H7 (cell line): ENCODE measurements at regions not wholly inside any gene's neighbourhood (a gene's known extent, or its start where the extent isn't known, plus 50 kb on each side); places are given as distances from the start of the nearest gene placed in this dataset.

Experiments
- DNase-seq: peaks from one replicate; pipeline ENCODE4 v3.0.0; 2012
- H3K27me3 ChIP-seq: 2 replicates; pipeline ENCODE4 v1.6.0; 2011; ENCODE audit warnings: mild to moderate bottlenecking, low read length; ENCODE audit not compliant: control insufficient read depth, insufficient read depth
- H3K36me3 ChIP-seq: replicated peaks from 2 replicates; pipeline ENCODE4 v1.5.1; 2011; ENCODE audit warnings: low read length; ENCODE audit not compliant: control insufficient read depth, insufficient read depth
- H3K4me3 ChIP-seq: 2 replicates; pipeline ENCODE4 v1.5.1; 2011; ENCODE audit warnings: low read depth, mild to moderate bottlenecking, control low read depth, low read length, moderate library complexity; ENCODE audit not compliant: insufficient read depth

- no peaks in the 10 kb centered on the region for H3K36me3 ChIP-seq
- no peak overlapping the region for H3K4me3 ChIP-seq
- H3K27me3 ChIP-seq, result no peaks in the 10 kb centered on the region
- no peak for DNase-seq
Measured at GRCh38 chr5:58240322-58240721, 219.6 kb downstream of the PLK2 start.

DNA sequence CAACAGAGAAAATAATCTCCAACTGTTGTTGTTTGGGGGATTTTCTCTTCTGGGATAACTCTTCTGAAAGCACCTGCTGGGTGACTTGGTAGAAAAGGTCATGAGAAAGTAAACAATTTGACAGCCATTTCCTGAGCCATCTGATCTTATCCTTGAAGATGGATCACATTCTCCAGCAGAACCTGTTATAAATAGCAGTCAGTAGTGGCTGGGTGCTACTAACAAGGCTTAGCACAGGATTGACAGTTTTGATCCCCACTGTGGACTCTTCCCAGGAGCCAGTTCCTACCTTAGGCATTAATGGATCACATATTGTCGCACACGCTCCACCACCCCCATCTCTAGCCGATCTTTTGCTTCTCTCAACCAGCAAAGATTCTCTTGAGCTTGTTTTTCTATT, 220.2 kb downstream of the PLK2 start:
- Histone ChIP-seq H3K27me3 (no peaks in the 10 kb centered on the region), H3K4me3 (no peak overlapping the region), H3K36me3 (no peaks in the 10 kb centered on the region)
- DNase-seq, result no peak

DNA sequence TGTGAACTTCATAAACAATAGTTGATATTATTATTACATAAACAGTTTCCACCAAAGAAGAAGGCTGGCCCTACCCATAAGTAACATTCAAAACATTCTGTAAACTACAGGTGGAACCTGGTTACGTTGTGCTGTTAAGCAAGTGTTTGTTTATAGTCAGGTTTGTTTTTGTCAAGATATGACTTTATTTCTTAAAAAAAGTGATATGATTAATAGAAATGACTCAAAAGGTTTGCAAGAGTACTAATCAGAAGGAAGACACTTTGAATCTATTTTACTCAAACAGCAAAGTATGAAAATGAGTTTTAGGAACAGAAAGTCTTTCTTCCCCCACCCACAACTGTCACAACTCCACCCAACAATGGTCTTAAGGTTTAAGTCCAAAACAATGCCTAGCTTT, 220.8 kb downstream of the PLK2 start:
- Histone ChIP-seq H3K27me3 (no peaks in the 10 kb centered on the region), H3K4me3 (no peak overlapping the region), H3K36me3 (no peaks in the 10 kb centered on the region)
- DNase-seq, result no peak

- Histone ChIP-seq H3K27me3 (no peaks in the 10 kb centered on the region), H3K36me3 (no peaks in the 10 kb centered on the region)
- no peak for DNase-seq
Measured at GRCh38 chr5:58236498-58236897, 223.4 kb downstream of the PLK2 start.

GRCh38 chr5:58235299-58235698, 224.6 kb downstream of the PLK2 start:
- H3K36me3 ChIP-seq, result no peaks in the 10 kb centered on the region
- H3K27me3 ChIP-seq, result no peaks in the 10 kb centered on the region

More at GRCh38 chr5:58236498-58236897, 223.4 kb downstream of the PLK2 start:
- no peak overlapping the region for H3K4me3 ChIP-seq

GRCh38 chr5:58232130-58232529, 227.8 kb downstream of the PLK2 start:
- Histone ChIP-seq H3K36me3 (no peaks in the 10 kb centered on the region), H3K4me3 (no peak overlapping the region), H3K27me3 (no peaks in the 10 kb centered on the region)
- DNase-seq, result no peak

More at GRCh38 chr5:58235299-58235698, 224.6 kb downstream of the PLK2 start:
- H3K4me3 ChIP-seq, result no peak overlapping the region
- DNase-seq, result no peak

DNA sequence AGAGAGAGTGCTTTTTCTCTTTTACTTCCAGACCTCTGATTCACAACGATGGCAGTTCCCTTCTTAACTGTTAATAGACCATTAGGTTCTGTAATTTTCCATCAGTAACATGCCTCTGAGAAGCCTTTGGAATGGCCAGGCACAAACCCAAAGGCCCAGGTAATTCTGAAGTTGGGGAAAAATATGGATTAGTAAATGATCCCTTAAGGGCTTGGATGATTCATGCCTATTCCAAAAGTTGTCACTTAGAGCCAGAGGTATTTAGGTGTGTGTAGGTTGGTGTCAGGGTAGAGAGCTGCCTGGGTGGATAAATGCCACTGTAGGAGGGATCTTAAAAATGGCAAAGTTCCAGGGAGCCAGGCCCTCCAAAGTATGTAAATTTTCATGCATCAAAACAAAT, 228.8 kb downstream of the PLK2 start:
- Histone ChIP-seq H3K27me3 (no peaks in the 10 kb centered on the region), H3K4me3 (no peak overlapping the region), H3K36me3 (no peaks in the 10 kb centered on the region)
- no peak for DNase-seq

DNA sequence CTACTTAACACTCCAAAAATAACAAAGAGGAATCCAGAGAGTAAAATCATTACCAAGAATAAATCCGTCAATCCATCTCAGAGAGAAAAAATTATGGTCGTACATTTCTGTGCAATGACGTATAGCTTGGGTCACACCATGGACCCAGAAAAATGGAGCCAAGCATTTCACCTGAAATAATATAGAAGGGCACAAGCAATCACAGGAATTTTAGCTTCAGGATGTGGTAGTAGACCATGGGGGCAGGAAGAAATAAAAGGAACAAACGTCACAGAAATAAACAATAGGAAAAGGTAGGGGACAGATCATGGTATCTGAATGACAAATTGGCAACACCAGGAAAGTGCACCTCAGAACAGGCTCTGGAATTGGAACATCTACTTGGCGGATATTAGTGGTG, 231.0 kb downstream of the PLK2 start:
- no peak for DNase-seq
- Histone ChIP-seq H3K27me3 (no peaks in the 10 kb centered on the region), H3K4me3 (no peak overlapping the region)

DNA sequence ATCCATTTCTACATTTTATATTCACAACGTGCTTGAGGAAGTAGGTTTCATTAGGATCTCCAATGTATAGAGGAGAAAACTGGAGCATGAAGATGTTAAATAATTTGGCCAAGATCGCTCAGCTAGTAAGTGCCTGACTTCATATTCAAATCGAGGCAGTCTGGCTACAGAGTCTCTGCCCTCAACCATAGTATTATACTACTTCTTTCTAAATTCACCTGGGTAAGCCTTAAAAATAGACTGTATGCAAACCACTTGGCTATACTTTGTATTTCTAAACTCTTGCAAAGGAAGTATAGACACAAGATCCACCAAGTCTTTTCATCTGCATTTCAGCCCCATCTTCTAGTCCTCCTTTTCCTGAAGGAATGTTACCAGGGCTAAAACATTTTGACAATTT, 232.0 kb downstream of the PLK2 start:
- Histone ChIP-seq H3K27me3 (no peaks in the 10 kb centered on the region), H3K36me3 (no peaks in the 10 kb centered on the region), H3K4me3 (no peak overlapping the region)
- no peak for DNase-seq

More for the DNA sequence above, 231.0 kb downstream of the PLK2 start:
- no peaks in the 10 kb centered on the region for H3K36me3 ChIP-seq

DNA sequence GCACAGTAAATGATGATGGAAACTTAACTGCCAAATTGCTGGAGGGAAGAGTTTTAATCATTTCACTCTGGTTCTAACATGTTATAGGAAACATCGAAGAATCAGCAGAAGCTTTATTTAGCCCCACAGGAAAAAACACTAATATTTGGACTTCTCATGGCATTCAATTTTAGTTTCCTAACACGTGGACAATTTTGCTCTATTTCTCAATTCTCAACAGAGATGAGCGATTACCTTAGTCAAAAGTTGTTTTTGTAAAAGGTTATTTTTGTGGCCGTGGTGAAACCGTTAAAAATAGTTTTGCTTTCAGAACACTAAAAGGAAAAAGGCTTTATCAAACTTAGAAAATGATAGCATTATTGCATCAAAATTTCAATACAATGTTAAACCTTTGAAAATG, 235.2 kb downstream of the PLK2 start:
- no peak for DNase-seq
- no peak overlapping the region for H3K4me3 ChIP-seq
- H3K27me3 ChIP-seq, result no peaks in the 10 kb centered on the region
- H3K36me3 ChIP-seq, result no peaks in the 10 kb centered on the region

DNA sequence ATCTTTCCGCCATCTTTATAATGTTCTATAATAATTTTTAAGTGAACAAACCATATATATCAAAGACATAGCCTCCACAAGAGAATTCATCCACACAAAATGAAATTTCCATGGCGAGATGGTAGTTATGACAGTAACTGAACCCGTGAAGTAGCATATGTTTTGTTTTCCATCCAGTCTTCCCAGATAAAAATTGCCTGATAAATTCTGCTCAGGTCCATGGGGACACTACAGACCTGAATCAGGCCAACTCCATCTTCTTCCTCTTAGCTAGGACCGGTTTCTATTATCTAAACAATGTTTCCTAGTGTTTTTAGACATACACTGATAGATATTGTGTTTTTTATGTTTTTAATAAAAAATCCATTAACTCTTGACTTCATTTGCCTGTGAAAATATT, 235.7 kb downstream of the PLK2 start:
- no peaks in the 10 kb centered on the region for H3K27me3 ChIP-seq
- no peaks in the 10 kb centered on the region for H3K36me3 ChIP-seq
- DNase-seq, result no peak
- H3K4me3 ChIP-seq, result no peak overlapping the region

GRCh38 chr5:58215364-58215763, 244.5 kb downstream of the PLK2 start:
- Histone ChIP-seq H3K36me3 (no peaks in the 10 kb centered on the region), H3K27me3 (no peaks in the 10 kb centered on the region), H3K4me3 (no peak overlapping the region)
- DNase-seq, result no peak

GRCh38 chr5:58211441-58211840, 248.4 kb downstream of the PLK2 start:
- H3K4me3 ChIP-seq, result no peak overlapping the region
- H3K27me3 ChIP-seq, result no peaks in the 10 kb centered on the region
- H3K36me3 ChIP-seq, result no peaks in the 10 kb centered on the region
- DNase-seq, result no peak

- Histone ChIP-seq H3K4me3 (no peak overlapping the region), H3K27me3 (no peaks in the 10 kb centered on the region), H3K36me3 (no peaks in the 10 kb centered on the region)
- DNase-seq, result no peak
Measured at GRCh38 chr5:58208674-58209073, 251.2 kb downstream of the PLK2 start.

DNA sequence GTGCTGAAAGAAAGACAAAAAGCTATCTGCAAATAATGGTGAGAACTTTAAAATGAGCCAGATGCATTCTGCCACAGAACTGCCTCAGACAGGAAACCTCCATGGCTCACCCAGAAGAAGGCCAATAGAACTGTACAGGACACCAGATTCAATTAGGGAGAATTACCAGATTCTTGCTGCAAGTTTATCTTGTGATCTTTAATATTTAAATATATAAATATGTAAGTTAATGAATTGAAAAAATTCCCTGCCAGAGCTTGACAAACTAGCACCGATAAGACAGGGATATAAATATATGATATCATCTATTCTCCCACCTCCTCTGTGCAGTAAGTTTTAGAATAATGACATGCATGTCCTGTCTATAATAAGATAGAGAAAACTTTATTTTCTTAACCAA, 252.8 kb downstream of the PLK2 start:
- no peak overlapping the region for H3K4me3 ChIP-seq
- no peaks in the 10 kb centered on the region for H3K27me3 ChIP-seq
- DNase-seq, result no peak
- no peaks in the 10 kb centered on the region for H3K36me3 ChIP-seq

GRCh38 chr5:58204966-58205365, 254.9 kb downstream of the PLK2 start:
- Histone ChIP-seq H3K4me3 (no peak overlapping the region), H3K36me3 (no peaks in the 10 kb centered on the region), H3K27me3 (no peaks in the 10 kb centered on the region)
- no peak for DNase-seq
